ENCODE measurements at regions not wholly inside any gene's neighbourhood (a gene's known extent, or its start where the extent isn't known, plus 50 kb on each side); places are given as distances from the start of the nearest gene placed in this dataset.

DNA sequence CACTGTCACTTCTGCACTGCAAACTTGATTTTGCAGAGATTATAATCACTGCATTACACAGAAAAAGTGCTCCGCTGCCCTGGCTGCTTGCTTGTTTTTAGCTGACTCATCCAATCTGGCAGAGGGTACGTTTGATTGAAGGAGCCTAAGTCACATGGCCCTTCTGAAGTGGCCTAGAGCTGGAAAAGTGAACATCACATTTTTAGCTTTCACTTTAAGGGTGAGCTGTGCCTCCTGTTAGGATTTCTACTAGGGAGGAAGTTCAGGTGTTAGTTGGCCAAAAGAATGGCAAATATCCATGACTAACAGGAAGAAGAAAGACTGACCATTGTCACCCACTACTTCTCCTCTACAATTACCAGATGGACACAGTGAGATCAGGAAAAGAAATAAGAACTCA is 889.1 kb upstream of the MAP3K7 start:
- intact Hi-C loops (cut with micrococcal nuclease; ENCODE audit: unreplicated experiment): loop anchor here (10.0 kb wide), 2 partner anchors 229 to 399 kb away; no protein-coding TSS in a partner anchor
- no peak overlapping the region for H3K27ac ChIP-seq
- peak overlapping the region; percentile 23; the same call in 1 of the 2 replicates for H3K4me2 ChIP-seq

DNA sequence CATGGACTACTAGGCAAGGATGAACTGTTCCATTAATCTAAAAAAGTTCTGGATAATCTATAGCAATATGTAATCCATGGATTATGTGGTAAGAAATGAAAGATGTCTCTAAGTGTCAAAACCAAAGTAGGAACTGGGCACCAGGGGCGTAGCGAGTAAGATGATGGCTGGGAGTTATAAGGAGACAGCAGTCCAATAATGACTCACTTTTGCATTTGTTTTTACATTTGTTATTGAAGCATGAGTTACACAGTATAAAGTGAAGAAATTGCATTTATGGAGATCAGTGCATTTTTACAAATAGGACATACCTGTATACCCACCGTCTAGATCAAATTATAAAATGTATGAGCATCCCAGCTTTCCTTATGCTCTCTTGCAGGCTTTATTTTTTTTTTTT is 878.5 kb upstream of the MAP3K7 start:
- no peak for TF ChIP-seq EZH2 (IDR thresholded peaks at IDR 0.05; ENCODE audit: low read depth)
- TF ChIP-seq, protein P1, sequence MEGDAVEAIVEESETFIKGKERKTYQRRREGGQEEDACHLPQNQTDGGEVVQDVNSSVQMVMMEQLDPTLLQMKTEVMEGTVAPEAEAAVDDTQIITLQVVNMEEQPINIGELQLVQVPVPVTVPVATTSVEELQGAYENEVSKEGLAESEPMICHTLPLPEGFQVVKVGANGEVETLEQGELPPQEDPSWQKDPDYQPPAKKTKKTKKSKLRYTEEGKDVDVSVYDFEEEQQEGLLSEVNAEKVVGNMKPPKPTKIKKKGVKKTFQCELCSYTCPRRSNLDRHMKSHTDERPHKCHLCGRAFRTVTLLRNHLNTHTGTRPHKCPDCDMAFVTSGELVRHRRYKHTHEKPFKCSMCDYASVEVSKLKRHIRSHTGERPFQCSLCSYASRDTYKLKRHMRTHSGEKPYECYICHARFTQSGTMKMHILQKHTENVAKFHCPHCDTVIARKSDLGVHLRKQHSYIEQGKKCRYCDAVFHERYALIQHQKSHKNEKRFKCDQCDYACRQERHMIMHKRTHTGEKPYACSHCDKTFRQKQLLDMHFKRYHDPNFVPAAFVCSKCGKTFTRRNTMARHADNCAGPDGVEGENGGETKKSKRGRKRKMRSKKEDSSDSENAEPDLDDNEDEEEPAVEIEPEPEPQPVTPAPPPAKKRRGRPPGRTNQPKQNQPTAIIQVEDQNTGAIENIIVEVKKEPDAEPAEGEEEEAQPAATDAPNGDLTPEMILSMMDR (conservative IDR thresholded peaks at IDR 0.05): no peak
- no peaks in the 10 kb centered on the region for H3K9me3 ChIP-seq (ENCODE audit: insufficient read depth, low read depth)
- H3K4me2 ChIP-seq: no peak overlapping the region
- ChIA-PET CTCF (no interaction called here), POLR2A (ENCODE audit: unreplicated experiment) (no interaction called here)
- BruUV-seq (replicated peaks): no TSS peak
- no peaks in the 10 kb centered on the region for H4K20me1 ChIP-seq (ENCODE audit: insufficient read depth)
- DNase-seq: no peak
- no peaks in the 10 kb centered on the region for H3K9me2 ChIP-seq (ENCODE audit: insufficient read depth)
- H3K27ac ChIP-seq: no peak overlapping the region
- H3F3A ChIP-seq (ENCODE audit: insufficient read depth, low read depth): no peaks in the 10 kb centered on the region
- no peaks in the 10 kb centered on the region for H3K4me1 ChIP-seq (replicated peaks; ENCODE audit: insufficient read depth)
- H3K27me3 ChIP-seq (ENCODE audit: insufficient read depth, low read depth): no peaks in the 10 kb centered on the region
- intact Hi-C loops (cut with micrococcal nuclease; ENCODE audit: unreplicated experiment): no loop called here
- no peaks in the 10 kb centered on the region for H3K36me3 ChIP-seq (ENCODE audit: low read depth)
- no peak overlapping the region for H2AFZ ChIP-seq
- no peaks in the 10 kb centered on the region for H3K79me2 ChIP-seq (ENCODE audit: low read depth)
- H3K4me3 ChIP-seq: no peak overlapping the region

More for the DNA sequence above, 889.1 kb upstream of the MAP3K7 start:
- Histone ChIP-seq H3K79me2 (ENCODE audit: low read depth) (no peaks in the 10 kb centered on the region), H3F3A (ENCODE audit: insufficient read depth, low read depth) (no peaks in the 10 kb centered on the region), H3K36me3 (ENCODE audit: low read depth) (no peaks in the 10 kb centered on the region), H3K4me1 (replicated peaks; ENCODE audit: insufficient read depth) (no peaks in the 10 kb centered on the region), H3K9me2 (ENCODE audit: insufficient read depth) (no peaks in the 10 kb centered on the region), H3K4me3 (no peak overlapping the region), H4K20me1 (ENCODE audit: insufficient read depth) (no peaks in the 10 kb centered on the region), H3K9me3 (ENCODE audit: insufficient read depth, low read depth) (no peaks in the 10 kb centered on the region), H2AFZ (peak overlapping the region; percentile 48; the same call in 1 of the 2 replicates), H3K27me3 (ENCODE audit: insufficient read depth, low read depth) (no peaks in the 10 kb centered on the region)
- DNase-seq: peak; percentile 39 to 45
- BruUV-seq (replicated peaks): no TSS peak
- TF ChIP-seq, protein P1 (conservative IDR thresholded peaks at IDR 0.05): no peak
- TF ChIP-seq EZH2 (IDR thresholded peaks at IDR 0.05; ENCODE audit: low read depth): no peak
- ChIA-PET POLR2A (ENCODE audit: unreplicated experiment) (no interaction called here), CTCF (interaction anchor here (0.6 kb wide), 1 partner anchor 1049 kb away, joined by 3 read pairs; no protein-coding TSS in a partner anchor)

DNA sequence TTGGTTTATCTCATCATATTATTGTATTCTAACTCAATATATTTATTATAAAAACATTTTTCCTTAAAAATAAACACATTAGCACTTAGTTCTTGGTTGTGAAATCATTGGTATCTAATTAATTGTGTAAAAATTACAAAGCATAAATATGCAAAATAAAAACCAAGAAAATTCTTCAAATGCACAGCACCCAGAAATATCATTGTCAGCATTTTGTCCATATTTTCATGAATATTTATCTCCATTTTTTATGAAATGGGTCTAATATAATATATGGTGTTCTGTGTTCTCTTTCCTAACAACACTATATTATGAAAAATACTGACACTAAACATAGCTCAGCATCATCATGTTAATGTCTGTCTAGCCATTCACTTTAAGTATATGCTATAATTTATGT is 877.8 kb upstream of the MAP3K7 start:
- CTCF ChIA-PET: no interaction called here
- no TSS peak for BruUV-seq (replicated peaks)
- POLR2A ChIA-PET (ENCODE audit: unreplicated experiment): no interaction called here

More for the DNA sequence above, 877.8 kb upstream of the MAP3K7 start:
- Histone ChIP-seq H2AFZ (no peak overlapping the region), H3K9me3 (ENCODE audit: insufficient read depth, low read depth) (no peaks in the 10 kb centered on the region), H3K4me3 (no peak overlapping the region), H3K4me1 (replicated peaks; ENCODE audit: insufficient read depth) (no peaks in the 10 kb centered on the region), H3K9me2 (ENCODE audit: insufficient read depth) (no peaks in the 10 kb centered on the region), H3K4me2 (no peak overlapping the region), H3F3A (ENCODE audit: insufficient read depth, low read depth) (no peaks in the 10 kb centered on the region), H3K36me3 (ENCODE audit: low read depth) (no peaks in the 10 kb centered on the region), H3K27me3 (ENCODE audit: insufficient read depth, low read depth) (no peaks in the 10 kb centered on the region), H3K27ac (no peak overlapping the region), H3K79me2 (ENCODE audit: low read depth) (no peaks in the 10 kb centered on the region), H4K20me1 (ENCODE audit: insufficient read depth) (no peaks in the 10 kb centered on the region)
- TF ChIP-seq EZH2 (IDR thresholded peaks at IDR 0.05; ENCODE audit: low read depth): no peak
- TF ChIP-seq, protein P1 (conservative IDR thresholded peaks at IDR 0.05): no peak
- no peak for DNase-seq
- intact Hi-C loops (cut with micrococcal nuclease; ENCODE audit: unreplicated experiment): no loop called here
